Endodermal cell (in vitro differentiated cells): ENCODE measurements at regions not wholly inside any gene's neighbourhood (a gene's known extent, or its start where the extent isn't known, plus 50 kb on each side); places are given as distances from the start of the nearest gene placed in this dataset.

Experiments
- DNase-seq: peaks from one replicate; pipeline ENCODE4 v3.0.0-alpha.2; 2017
- H3K27ac ChIP-seq: 2 replicates; pipeline ENCODE4 v1.5.1; 2013; ENCODE audit warnings: mild to moderate bottlenecking, low read depth, low read length, moderate library complexity
- H3K27me3 ChIP-seq: 2 replicates; pipeline ENCODE4 v1.6.1; 2013; ENCODE audit warnings: mild to moderate bottlenecking, low read length, moderate library complexity; ENCODE audit not compliant: insufficient read depth, control insufficient read depth, poor library complexity, severe bottlenecking
- H3K36me3 ChIP-seq: 2 replicates; pipeline ENCODE4 v1.7.0; 2013; ENCODE audit warnings: mild to moderate bottlenecking, low read length, moderate library complexity; ENCODE audit not compliant: control insufficient read depth, insufficient read depth
- H3K4me1 ChIP-seq: one replicate; pipeline ENCODE4 v1.7.0; 2013; ENCODE audit warnings: low read length; ENCODE audit not compliant: control insufficient read depth, insufficient read depth
- H3K4me3 ChIP-seq: 2 replicates; pipeline ENCODE4 v1.5.1; 2013; ENCODE audit warnings: mild to moderate bottlenecking, low read length, moderate library complexity
- H3K9ac ChIP-seq: 2 replicates; pipeline ENCODE4 v1.6.1; 2013; ENCODE audit warnings: mild to moderate bottlenecking, low read length, moderate library complexity; ENCODE audit not compliant: poor library complexity, severe bottlenecking; ENCODE audit errors: extremely low read depth
- H3K9me3 ChIP-seq: 2 replicates; pipeline ENCODE4 v1.6.1; 2013; ENCODE audit warnings: mild to moderate bottlenecking, low read length, moderate library complexity; ENCODE audit not compliant: control insufficient read depth
- H3K27ac Mint-ChIP-seq: 2 replicates; pipeline ENCODE4 v1.8.0; 2020; ENCODE audit warnings: mixed read lengths
- H3K27me3 Mint-ChIP-seq: 2 replicates; pipeline ENCODE4 v1.8.0; 2021; ENCODE audit warnings: mild to moderate bottlenecking, mixed read lengths; ENCODE audit not compliant: insufficient read depth
- H3K36me3 Mint-ChIP-seq: 2 replicates; pipeline ENCODE4 v1.8.0; 2020; ENCODE audit warnings: low read depth, mixed read lengths
- H3K4me1 Mint-ChIP-seq: 2 replicates; pipeline ENCODE4 v1.8.0; 2020; ENCODE audit warnings: mixed read lengths
- H3K4me3 Mint-ChIP-seq: 2 replicates; pipeline ENCODE4 v1.8.0; 2020; ENCODE audit warnings: mild to moderate bottlenecking, moderate library complexity, mixed read lengths
- H3K9me3 Mint-ChIP-seq: 2 replicates; pipeline ENCODE4 v1.8.0; 2020; ENCODE audit warnings: mild to moderate bottlenecking, mixed read lengths
- WGBS, 2 experiments: methylation state at CpG; one replicate each; pipeline versions ENCODE4 v1.1.5 to v1.1.7; 2013; ENCODE audit warnings: missing lambda C conversion rate in 2 of 2, mixed read lengths in 1 of 2; ENCODE audit not compliant: insufficient coverage in 1 of 2, insufficient read length in 1 of 2; 5-methylcytosine and 5-hydroxymethylcytosine counted together
- TF ChIP-seq, protein P1 (sequence below): fragments of 200-600 bp; sonication (generic); conservative IDR thresholded peaks from 2 replicates; pipeline ENCODE4 v1.5.0; 2021; ENCODE audit warnings: antibody characterized with exemption, mild to moderate bottlenecking

DNA sequence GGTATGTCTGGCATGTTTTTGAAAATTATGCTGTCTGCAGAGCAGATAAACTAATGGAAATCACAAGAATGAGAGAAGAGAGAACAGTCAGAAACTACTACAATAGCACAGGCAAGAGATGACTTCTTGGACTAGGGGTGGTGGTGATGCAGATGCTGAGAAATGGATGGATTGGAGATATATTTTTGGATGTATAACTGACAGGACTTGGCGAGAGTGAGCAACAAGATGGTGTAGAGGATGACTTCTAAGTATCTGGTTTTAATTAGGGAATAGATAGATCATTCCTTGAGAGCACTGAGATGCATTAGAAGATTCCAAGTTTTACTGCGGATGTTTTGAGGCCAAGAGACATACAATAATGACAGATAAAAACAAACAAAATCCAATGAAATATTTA lies 328.2 kb downstream of the PID1 start:
- Histone ChIP-seq H3K36me3 (no peaks in the 10 kb centered on the region), H3K27ac (no peak overlapping the region), H3K4me1 (no peaks in the 10 kb centered on the region), H3K9me3 (no peaks in the 10 kb centered on the region), H3K27me3 (no peaks in the 10 kb centered on the region), H3K9ac (no peak overlapping the region), H3K4me3 (no peak overlapping the region)
- 83 to 86% methylated on average over 1 of the region's 2 CpGs for WGBS, 2 experiments
- H3K4me3 Mint-ChIP-seq: no peak overlapping the region
- H3K27ac Mint-ChIP-seq: no peak overlapping the region
- no peak for DNase-seq
- no peaks in the 10 kb centered on the region for H3K27me3 Mint-ChIP-seq
- H3K4me1 Mint-ChIP-seq: no peaks in the 10 kb centered on the region
- H3K9me3 Mint-ChIP-seq: peaks cover 6% of the 10 kb centered on the region
- H3K36me3 Mint-ChIP-seq: no peaks in the 10 kb centered on the region
- TF ChIP-seq, protein P1, sequence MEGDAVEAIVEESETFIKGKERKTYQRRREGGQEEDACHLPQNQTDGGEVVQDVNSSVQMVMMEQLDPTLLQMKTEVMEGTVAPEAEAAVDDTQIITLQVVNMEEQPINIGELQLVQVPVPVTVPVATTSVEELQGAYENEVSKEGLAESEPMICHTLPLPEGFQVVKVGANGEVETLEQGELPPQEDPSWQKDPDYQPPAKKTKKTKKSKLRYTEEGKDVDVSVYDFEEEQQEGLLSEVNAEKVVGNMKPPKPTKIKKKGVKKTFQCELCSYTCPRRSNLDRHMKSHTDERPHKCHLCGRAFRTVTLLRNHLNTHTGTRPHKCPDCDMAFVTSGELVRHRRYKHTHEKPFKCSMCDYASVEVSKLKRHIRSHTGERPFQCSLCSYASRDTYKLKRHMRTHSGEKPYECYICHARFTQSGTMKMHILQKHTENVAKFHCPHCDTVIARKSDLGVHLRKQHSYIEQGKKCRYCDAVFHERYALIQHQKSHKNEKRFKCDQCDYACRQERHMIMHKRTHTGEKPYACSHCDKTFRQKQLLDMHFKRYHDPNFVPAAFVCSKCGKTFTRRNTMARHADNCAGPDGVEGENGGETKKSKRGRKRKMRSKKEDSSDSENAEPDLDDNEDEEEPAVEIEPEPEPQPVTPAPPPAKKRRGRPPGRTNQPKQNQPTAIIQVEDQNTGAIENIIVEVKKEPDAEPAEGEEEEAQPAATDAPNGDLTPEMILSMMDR: no peak

DNA sequence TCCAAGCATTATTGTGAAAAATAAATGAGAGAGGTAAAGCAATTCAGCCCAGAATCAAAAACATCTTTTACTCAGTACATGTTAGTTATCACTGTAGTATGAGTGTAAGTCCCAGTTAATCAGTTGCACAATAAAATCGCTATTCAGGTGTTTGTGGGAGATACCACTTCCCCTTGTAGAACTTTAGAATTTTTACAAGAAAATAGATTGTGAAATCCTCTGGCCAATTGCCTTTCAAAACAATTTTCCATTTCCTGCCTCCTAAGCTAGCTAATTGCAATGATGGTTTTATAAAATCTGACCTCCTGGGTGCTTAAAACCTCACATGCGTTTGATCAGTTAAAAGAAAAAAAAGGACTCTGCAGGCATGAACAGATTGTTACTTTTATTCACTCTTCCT lies 332.5 kb downstream of the PID1 start:
- no peak overlapping the region for H3K9ac ChIP-seq
- H3K9me3 Mint-ChIP-seq: peaks cover 5% of the 10 kb centered on the region
- H3K36me3 Mint-ChIP-seq: no peaks in the 10 kb centered on the region
- no peak overlapping the region for H3K4me3 ChIP-seq
- no peaks in the 10 kb centered on the region for H3K4me1 Mint-ChIP-seq
- H3K9me3 ChIP-seq: peaks cover 5% of the 10 kb centered on the region
- TF ChIP-seq, protein P1: no peak
- H3K27ac ChIP-seq: no peak overlapping the region
- no peaks in the 10 kb centered on the region for H3K27me3 ChIP-seq
- no peak overlapping the region for H3K27ac Mint-ChIP-seq
- H3K36me3 ChIP-seq: no peaks in the 10 kb centered on the region
- no peaks in the 10 kb centered on the region for H3K27me3 Mint-ChIP-seq
- 85 to 100% methylated on average over 1 to 2 of the region's 2 CpGs for WGBS, 2 experiments
- no peaks in the 10 kb centered on the region for H3K4me1 ChIP-seq
- H3K4me3 Mint-ChIP-seq: no peak overlapping the region
- DNase-seq: no peak

DNA sequence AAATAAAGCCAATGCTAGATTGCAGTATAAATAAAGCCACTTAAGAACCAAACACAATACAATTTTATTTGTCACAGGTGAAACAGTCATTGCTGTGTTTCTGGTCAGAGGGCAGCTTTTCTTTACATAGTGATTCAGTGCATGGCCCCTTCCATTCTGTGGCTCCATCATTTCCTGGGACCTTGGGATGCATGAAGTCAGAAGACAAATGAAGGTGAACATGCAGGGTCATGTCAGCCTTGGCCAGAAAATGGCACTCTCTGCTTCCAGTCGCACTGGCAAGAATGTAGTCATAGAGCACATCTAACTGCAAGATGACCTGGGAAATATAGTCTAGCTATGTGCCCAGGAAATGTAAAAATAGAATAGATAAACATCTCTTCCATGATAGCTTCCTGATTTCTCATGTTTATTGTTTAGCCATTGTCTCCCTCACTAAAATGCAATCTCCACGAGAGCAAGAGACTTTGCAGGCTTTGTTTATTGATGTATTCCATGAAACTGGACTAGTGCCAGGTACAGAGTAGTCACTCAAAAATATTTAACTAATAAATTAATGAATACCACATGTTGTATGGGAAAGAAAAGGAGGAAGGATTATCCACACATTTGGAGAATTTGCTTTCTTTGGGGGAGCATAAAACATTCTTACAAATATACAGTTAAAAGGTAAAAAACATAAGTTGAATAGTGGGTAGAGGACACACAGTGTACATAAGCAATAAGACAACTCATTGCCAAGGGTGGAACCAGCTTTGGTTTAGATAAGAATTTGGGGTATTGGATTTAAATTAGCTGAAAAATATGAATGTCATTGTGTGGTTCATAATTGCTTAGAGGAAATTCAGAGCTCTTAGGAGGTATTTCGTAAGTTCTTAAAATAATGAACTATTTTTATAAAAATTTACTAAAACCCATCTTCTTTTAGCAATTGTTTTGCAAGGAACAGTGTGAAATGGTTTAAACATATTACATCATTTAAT lies 343.8 kb downstream of the PID1 start:
- WGBS, 2 experiments: 96 to 100% methylated on average over 1 of the region's 3 CpGs
- DNase-seq: no peak

More for the DNA sequence above, 343.8 kb downstream of the PID1 start:
- no peaks in the 10 kb centered on the region for H3K36me3 ChIP-seq
- Mint-ChIP-seq H3K36me3 (no peaks in the 10 kb centered on the region), H3K9me3 (peaks cover 10% of the 10 kb centered on the region), H3K4me3 (no peak overlapping the region), H3K27me3 (no peaks in the 10 kb centered on the region), H3K27ac (no peak overlapping the region), H3K4me1 (no peaks in the 10 kb centered on the region)
- H3K27ac ChIP-seq: no peak overlapping the region
- H3K4me3 ChIP-seq: no peak overlapping the region
- TF ChIP-seq, protein P1: no peak
- no peak overlapping the region for H3K9ac ChIP-seq
- H3K9me3 ChIP-seq: no peaks in the 10 kb centered on the region
- no peaks in the 10 kb centered on the region for H3K4me1 ChIP-seq
- H3K27me3 ChIP-seq: no peaks in the 10 kb centered on the region
